ENCODE measurements at regions not wholly inside any gene's neighbourhood (a gene's known extent, or its start where the extent isn't known, plus 50 kb on each side); places are given as distances from the start of the nearest gene placed in this dataset.
"Not testable (repeated sequence)": the region's sequence is repeated elsewhere in the genome, so short reads cannot be mapped to it uniquely, and the experiment has no call there.

DNA sequence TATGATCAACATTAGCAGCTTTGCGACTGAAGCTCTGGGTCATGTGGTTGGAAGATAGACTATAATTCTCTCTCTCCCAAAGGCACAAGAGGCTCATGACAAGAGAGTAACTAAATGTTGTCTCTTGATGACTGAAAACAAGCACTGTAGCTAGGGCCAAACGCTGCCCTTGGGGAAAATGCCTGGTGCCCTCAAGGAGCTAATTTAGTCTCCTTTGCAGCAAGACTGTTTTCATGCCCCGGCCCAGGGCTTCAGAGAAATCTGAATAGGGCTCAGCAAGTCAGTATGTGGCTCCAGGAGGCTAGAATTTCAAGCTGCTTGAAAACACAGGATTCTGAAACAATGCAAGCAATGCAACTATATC, 411.9 kb downstream of the GPAT3 start:
- DNase-seq (ENCODE audit: low spot score): no peak
- H3K9me3 Mint-ChIP-seq (ENCODE audit: low read depth): no peaks in the 10 kb centered on the region

GRCh38 chr4:83947125-83947829, 411.4 kb downstream of the GPAT3 start:
- H3K4me1 Mint-ChIP-seq (ENCODE audit: low read depth): no peaks in the 10 kb centered on the region
- no peak overlapping the region for H3K27ac Mint-ChIP-seq (ENCODE audit: unreplicated experiment)
- H3K27me3 Mint-ChIP-seq (ENCODE audit: low read depth): peaks cover 5% of the 10 kb centered on the region
- no peak for DNase-seq (ENCODE audit: low spot score)
- H3K36me3 Mint-ChIP-seq (ENCODE audit: low read depth): no peaks in the 10 kb centered on the region
- TF ChIP-seq CTCF (IDR thresholded peaks at IDR 0.05): no peak
- H3K9me3 Mint-ChIP-seq (ENCODE audit: low read depth): no peaks in the 10 kb centered on the region
- no peak overlapping the region for H3K4me3 Mint-ChIP-seq (ENCODE audit: unreplicated experiment)

More for the DNA sequence above, 411.9 kb downstream of the GPAT3 start:
- no peaks in the 10 kb centered on the region for H3K36me3 Mint-ChIP-seq (ENCODE audit: low read depth)
- no peak overlapping the region for H3K4me3 Mint-ChIP-seq (ENCODE audit: unreplicated experiment)
- no peak overlapping the region for H3K27ac Mint-ChIP-seq (ENCODE audit: unreplicated experiment)
- no peaks in the 10 kb centered on the region for H3K4me1 Mint-ChIP-seq (ENCODE audit: low read depth)
- peaks cover 5% of the 10 kb centered on the region for H3K27me3 Mint-ChIP-seq (ENCODE audit: low read depth)
- TF ChIP-seq CTCF (IDR thresholded peaks at IDR 0.05): no peak

- H3K27ac Mint-ChIP-seq (ENCODE audit: unreplicated experiment): not testable (repeated sequence)
Measured at GRCh38 chr4:83943691-83944090, 407.8 kb downstream of the GPAT3 start.

GRCh38 chr4:83932750-83933391, 397.0 kb downstream of the GPAT3 start:
- Mint-ChIP-seq H3K27ac (ENCODE audit: unreplicated experiment) (peak overlapping the region; percentile 9), H3K27me3 (ENCODE audit: low read depth) (no peaks in the 10 kb centered on the region), H3K4me1 (ENCODE audit: low read depth) (peaks cover 15% of the 10 kb centered on the region), H3K36me3 (ENCODE audit: low read depth) (no peaks in the 10 kb centered on the region), H3K9me3 (ENCODE audit: low read depth) (peaks cover 3% of the 10 kb centered on the region), H3K4me3 (ENCODE audit: unreplicated experiment) (no peak overlapping the region)
- DNase-seq (ENCODE audit: low spot score): no peak
- TF ChIP-seq CTCF (IDR thresholded peaks at IDR 0.05): no peak

More at GRCh38 chr4:83943691-83944090, 407.8 kb downstream of the GPAT3 start:
- H3K36me3 Mint-ChIP-seq (ENCODE audit: low read depth); H3K9me3 Mint-ChIP-seq (ENCODE audit: low read depth); DNase-seq (ENCODE audit: low spot score); H3K4me3 Mint-ChIP-seq (ENCODE audit: unreplicated experiment); H3K4me1 Mint-ChIP-seq (ENCODE audit: low read depth); H3K27me3 Mint-ChIP-seq (ENCODE audit: low read depth): not testable (repeated sequence)

DNA sequence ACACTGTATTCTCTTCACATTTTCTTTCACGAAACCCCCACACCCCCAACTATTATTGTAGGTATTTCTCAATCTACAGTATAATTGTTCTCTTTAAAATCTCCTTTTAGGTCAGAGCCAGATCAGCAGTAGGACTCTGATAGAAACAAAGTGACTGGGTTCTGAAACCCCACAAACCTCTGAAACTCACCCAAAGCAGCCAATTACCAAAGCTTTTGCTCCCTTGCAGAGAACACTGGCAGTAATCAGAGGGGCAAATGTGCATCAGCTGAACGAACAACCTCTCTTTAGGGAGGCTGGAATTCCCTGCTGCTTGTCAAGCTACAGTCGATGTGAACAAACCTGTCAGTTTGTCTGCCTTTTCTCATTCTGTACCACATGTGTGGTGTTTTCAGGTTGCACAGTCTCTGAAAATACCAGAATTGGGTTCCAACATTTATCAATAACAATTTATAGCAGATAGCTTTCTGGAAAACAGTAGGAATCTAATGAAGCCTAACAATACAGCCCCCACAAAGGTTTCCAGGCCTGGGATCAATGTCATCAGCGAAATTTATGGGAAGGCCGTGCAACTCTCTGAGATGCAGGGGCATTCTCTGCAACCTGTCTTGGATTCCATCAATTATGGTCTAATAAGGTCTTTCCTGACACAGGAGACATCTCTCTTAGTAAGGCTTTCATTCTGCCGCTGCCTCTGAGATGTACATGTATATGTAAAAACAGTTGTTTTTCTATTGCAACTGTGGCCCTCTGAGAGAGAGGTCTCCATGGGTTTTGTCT, 395.9 kb downstream of the GPAT3 start:
- H3K9me3 Mint-ChIP-seq (ENCODE audit: low read depth): peaks cover 2% of the 10 kb centered on the region
- no peak overlapping the region for H3K27ac Mint-ChIP-seq (ENCODE audit: unreplicated experiment)
- no peak for TF ChIP-seq CTCF (IDR thresholded peaks at IDR 0.05)
- no peak for DNase-seq (ENCODE audit: low spot score)
- no peak overlapping the region for H3K4me3 Mint-ChIP-seq (ENCODE audit: unreplicated experiment)
- H3K4me1 Mint-ChIP-seq (ENCODE audit: low read depth): peaks cover 15% of the 10 kb centered on the region
- no peaks in the 10 kb centered on the region for H3K27me3 Mint-ChIP-seq (ENCODE audit: low read depth)
- H3K36me3 Mint-ChIP-seq (ENCODE audit: low read depth): no peaks in the 10 kb centered on the region

Measured in chondrocyte (in vitro differentiated cells).